ENCODE measurements at regions not wholly inside any gene's neighbourhood (a gene's known extent, or its start where the extent isn't known, plus 50 kb on each side); places are given as distances from the start of the nearest gene placed in this dataset.

DNA sequence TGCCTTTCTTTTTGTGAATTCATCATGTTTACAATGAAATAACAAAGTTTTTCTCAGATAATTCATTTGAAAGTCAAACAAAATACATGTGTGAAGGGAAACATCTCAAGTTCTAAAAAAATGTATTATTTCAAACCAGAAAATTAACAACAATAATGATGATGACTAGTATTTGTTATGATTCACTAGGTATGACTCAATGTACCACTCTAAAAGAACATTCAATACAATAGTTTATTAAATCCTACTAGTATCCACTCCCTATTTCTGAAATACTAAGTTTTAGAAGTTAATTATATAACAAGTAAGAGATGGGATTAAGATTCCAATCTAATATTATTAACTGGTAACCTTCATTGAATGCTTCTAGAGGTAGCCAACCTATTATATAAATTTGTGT, 1444.8 kb upstream of the CDH8 start:
- in situ Hi-C loops (cut with MboI), result no loop called here
- H3K4me2 ChIP-seq (ENCODE audit: control insufficient read depth, insufficient read depth), result no peak overlapping the region
- no peak overlapping the region for H3K4me3 ChIP-seq
- no peak overlapping the region for H2AFZ ChIP-seq (ENCODE audit: control insufficient read depth, low read depth, low read length)
- ChIA-PET SMC1A (ENCODE audit: uncharacterized antibody, unreplicated experiment) (no interaction called here), RAD21 (ENCODE audit: unreplicated experiment) (no interaction called here), CTCF (no interaction called here), POLR2A (no interaction called here)
- no peaks in the 10 kb centered on the region for H3K27me3 ChIP-seq (replicated peaks in 1 of 2; ENCODE audit: control insufficient read depth in 2 of 2, insufficient read depth in 2 of 2, low read length in 1 of 2)
- no peaks in the 10 kb centered on the region for H3K79me2 ChIP-seq (ENCODE audit: control insufficient read depth, insufficient read depth, low read length)
- no peak for TF ChIP-seq PRDM15 (CRISPR knock-in tag; IDR thresholded peaks at IDR 0.05)
- no peak for TF ChIP-seq NKRF (conservative IDR thresholded peaks at IDR 0.05)
- no peak for TF ChIP-seq SMAD5 (IDR thresholded peaks at IDR 0.05; ENCODE audit: low read depth)
- TF ChIP-seq, protein P1, sequence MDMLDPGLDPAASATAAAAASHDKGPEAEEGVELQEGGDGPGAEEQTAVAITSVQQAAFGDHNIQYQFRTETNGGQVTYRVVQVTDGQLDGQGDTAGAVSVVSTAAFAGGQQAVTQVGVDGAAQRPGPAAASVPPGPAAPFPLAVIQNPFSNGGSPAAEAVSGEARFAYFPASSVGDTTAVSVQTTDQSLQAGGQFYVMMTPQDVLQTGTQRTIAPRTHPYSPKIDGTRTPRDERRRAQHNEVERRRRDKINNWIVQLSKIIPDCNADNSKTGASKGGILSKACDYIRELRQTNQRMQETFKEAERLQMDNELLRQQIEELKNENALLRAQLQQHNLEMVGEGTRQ (IDR thresholded peaks at IDR 0.05; ENCODE audit: borderline replicate concordance, low read depth, low read length), result no peak
- TF ChIP-seq, protein P2, sequence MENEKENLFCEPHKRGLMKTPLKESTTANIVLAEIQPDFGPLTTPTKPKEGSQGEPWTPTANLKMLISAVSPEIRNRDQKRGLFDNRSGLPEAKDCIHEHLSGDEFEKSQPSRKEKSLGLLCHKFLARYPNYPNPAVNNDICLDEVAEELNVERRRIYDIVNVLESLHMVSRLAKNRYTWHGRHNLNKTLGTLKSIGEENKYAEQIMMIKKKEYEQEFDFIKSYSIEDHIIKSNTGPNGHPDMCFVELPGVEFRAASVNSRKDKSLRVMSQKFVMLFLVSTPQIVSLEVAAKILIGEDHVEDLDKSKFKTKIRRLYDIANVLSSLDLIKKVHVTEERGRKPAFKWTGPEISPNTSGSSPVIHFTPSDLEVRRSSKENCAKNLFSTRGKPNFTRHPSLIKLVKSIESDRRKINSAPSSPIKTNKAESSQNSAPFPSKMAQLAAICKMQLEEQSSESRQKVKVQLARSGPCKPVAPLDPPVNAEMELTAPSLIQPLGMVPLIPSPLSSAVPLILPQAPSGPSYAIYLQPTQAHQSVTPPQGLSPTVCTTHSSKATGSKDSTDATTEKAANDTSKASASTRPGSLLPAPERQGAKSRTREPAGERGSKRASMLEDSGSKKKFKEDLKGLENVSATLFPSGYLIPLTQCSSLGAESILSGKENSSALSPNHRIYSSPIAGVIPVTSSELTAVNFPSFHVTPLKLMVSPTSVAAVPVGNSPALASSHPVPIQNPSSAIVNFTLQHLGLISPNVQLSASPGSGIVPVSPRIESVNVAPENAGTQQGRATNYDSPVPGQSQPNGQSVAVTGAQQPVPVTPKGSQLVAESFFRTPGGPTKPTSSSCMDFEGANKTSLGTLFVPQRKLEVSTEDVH (IDR thresholded peaks at IDR 0.05; ENCODE audit: low read depth, partially characterized antibody), result no peak
- TF ChIP-seq RBBP5 (conservative IDR thresholded peaks at IDR 0.05), result no peak
- TF ChIP-seq, protein P3, sequence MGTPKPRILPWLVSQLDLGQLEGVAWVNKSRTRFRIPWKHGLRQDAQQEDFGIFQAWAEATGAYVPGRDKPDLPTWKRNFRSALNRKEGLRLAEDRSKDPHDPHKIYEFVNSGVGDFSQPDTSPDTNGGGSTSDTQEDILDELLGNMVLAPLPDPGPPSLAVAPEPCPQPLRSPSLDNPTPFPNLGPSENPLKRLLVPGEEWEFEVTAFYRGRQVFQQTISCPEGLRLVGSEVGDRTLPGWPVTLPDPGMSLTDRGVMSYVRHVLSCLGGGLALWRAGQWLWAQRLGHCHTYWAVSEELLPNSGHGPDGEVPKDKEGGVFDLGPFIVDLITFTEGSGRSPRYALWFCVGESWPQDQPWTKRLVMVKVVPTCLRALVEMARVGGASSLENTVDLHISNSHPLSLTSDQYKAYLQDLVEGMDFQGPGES (IDR thresholded peaks at IDR 0.05), result no peak
- no peak for TF ChIP-seq IKZF1 (conservative IDR thresholded peaks at IDR 0.05)
- no peaks in the 10 kb centered on the region for H3K4me1 ChIP-seq (ENCODE audit: control insufficient read depth, insufficient read depth, low read length)
- H3K36me3 ChIP-seq (ENCODE audit: control insufficient read depth in 2 of 2, insufficient read depth in 2 of 2, low read length in 1 of 2), result no peaks in the 10 kb centered on the region
- FAIRE-seq (no peak), DNase-seq (ENCODE audit: low read depth, low spot score) (no peak), ATAC-seq (no peak)
- no peaks in the 10 kb centered on the region for H3K9me3 ChIP-seq (replicated peaks; ENCODE audit: control insufficient read depth, insufficient read depth, low read length)
- H4K20me1 ChIP-seq (ENCODE audit: control insufficient read depth, insufficient read depth), result no peaks in the 10 kb centered on the region
- no peak overlapping the region for H3K9ac ChIP-seq (ENCODE audit: control insufficient read depth, insufficient read depth, low read length)
- no peak overlapping the region for H3K27ac ChIP-seq (ENCODE audit: control insufficient read depth, insufficient read depth)
- intact Hi-C loops (cut with micrococcal nuclease; ENCODE audit: unreplicated experiment), result no loop called here
- no TSS peak for BruUV-seq (replicated peaks)
